HL-60 (cell line): ENCODE measurements at regions not wholly inside any gene's neighbourhood (a gene's known extent, or its start where the extent isn't known, plus 50 kb on each side); places are given as distances from the start of the nearest gene placed in this dataset.

ENCODE experiments used
- DNase-seq, 2 experiments: peaks; one replicate each; pipeline ENCODE4 v3.0.0-alpha.2; 2010 to 2020; ENCODE audit warnings: low read depth in 1 of 2, low spot score in 1 of 2
- H3K27ac ChIP-seq: fragments of 250-450 bp; sonication (Bioruptor Pico); replicated peaks from 2 replicates; pipeline ENCODE4 v1.5.1; 2020; ENCODE audit warnings: mild to moderate bottlenecking, moderate library complexity
- H3K27me3 ChIP-seq: fragments of 250-450 bp; sonication (Bioruptor Pico); 2 replicates; pipeline ENCODE4 v1.5.1; 2021; ENCODE audit warnings: mild to moderate bottlenecking, moderate library complexity; ENCODE audit not compliant: insufficient read depth, poor library complexity, severe bottlenecking
- H3K4me3 ChIP-seq: replicated peaks from 2 replicates; pipeline ENCODE4 v1.5.1; 2011; ENCODE audit warnings: mild to moderate bottlenecking, control low read depth, low read length; ENCODE audit not compliant: insufficient read depth
- CTCF ChIP-seq: IDR thresholded peaks from one replicate; pipeline ENCODE4 v1.5.1; 2011; ENCODE audit warnings: low read length, control low read depth, inconsistent platforms; ENCODE audit not compliant: insufficient read depth
- GABPA ChIP-seq: IDR thresholded peaks from 2 replicates; pipeline ENCODE4 v1.6.1; 2012; ENCODE audit warnings: low read depth
- POLR2AphosphoS5 ChIP-seq: IDR thresholded peaks from 2 replicates; pipeline ENCODE4 v1.6.1; 2012; ENCODE audit warnings: low read depth
- SPI1 ChIP-seq: IDR thresholded peaks from 2 replicates; pipeline ENCODE4 v1.6.1; 2012; ENCODE audit warnings: low read depth, mild to moderate bottlenecking, borderline replicate concordance
- TF ChIP-seq, protein P1 (sequence below): IDR thresholded peaks from 2 replicates; pipeline ENCODE4 v1.6.1; 2012; ENCODE audit warnings: low read depth; ENCODE audit not compliant: insufficient replicate concordance

- TF ChIP-seq, protein P1, sequence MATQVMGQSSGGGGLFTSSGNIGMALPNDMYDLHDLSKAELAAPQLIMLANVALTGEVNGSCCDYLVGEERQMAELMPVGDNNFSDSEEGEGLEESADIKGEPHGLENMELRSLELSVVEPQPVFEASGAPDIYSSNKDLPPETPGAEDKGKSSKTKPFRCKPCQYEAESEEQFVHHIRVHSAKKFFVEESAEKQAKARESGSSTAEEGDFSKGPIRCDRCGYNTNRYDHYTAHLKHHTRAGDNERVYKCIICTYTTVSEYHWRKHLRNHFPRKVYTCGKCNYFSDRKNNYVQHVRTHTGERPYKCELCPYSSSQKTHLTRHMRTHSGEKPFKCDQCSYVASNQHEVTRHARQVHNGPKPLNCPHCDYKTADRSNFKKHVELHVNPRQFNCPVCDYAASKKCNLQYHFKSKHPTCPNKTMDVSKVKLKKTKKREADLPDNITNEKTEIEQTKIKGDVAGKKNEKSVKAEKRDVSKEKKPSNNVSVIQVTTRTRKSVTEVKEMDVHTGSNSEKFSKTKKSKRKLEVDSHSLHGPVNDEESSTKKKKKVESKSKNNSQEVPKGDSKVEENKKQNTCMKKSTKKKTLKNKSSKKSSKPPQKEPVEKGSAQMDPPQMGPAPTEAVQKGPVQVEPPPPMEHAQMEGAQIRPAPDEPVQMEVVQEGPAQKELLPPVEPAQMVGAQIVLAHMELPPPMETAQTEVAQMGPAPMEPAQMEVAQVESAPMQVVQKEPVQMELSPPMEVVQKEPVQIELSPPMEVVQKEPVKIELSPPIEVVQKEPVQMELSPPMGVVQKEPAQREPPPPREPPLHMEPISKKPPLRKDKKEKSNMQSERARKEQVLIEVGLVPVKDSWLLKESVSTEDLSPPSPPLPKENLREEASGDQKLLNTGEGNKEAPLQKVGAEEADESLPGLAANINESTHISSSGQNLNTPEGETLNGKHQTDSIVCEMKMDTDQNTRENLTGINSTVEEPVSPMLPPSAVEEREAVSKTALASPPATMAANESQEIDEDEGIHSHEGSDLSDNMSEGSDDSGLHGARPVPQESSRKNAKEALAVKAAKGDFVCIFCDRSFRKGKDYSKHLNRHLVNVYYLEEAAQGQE = no peak
- TF ChIP-seq POLR2AphosphoS5 (no peak), GABPA (no peak), CTCF (no peak)
- Histone ChIP-seq H3K27me3 (no peaks in the 10 kb centered on the region), H3K27ac (no peak overlapping the region), H3K4me3 (no peak overlapping the region)
- DNase-seq = no peak
Observed at GRCh38 chr11:111124724-111125123, 120.8 kb upstream of the POU2AF2 start.

- H3K27ac ChIP-seq = no peak overlapping the region
- H3K27me3 ChIP-seq = no peaks in the 10 kb centered on the region
- H3K4me3 ChIP-seq = no peak overlapping the region
- DNase-seq = no peak
- TF ChIP-seq, protein P1 = no peak
- TF ChIP-seq POLR2AphosphoS5 (no peak), GABPA (no peak), SPI1 (no peak), CTCF (no peak)
Observed at GRCh38 chr11:111123463-111124398, 121.8 kb upstream of the POU2AF2 start.

GRCh38 chr11:111120696-111121302, 124.7 kb upstream of the POU2AF2 start:
- TF ChIP-seq CTCF = no peak
- Histone ChIP-seq H3K27me3 (no peaks in the 10 kb centered on the region), H3K27ac (no peak overlapping the region), H3K4me3 (no peak overlapping the region)
- no peak for DNase-seq
